ENCODE measurements at regions not wholly inside any gene's neighbourhood (a gene's known extent, or its start where the extent isn't known, plus 50 kb on each side); places are given as distances from the start of the nearest gene placed in this dataset.

- H3K79me2 ChIP-seq (ENCODE audit: insufficient read depth, low read length): no peaks in the 10 kb centered on the region
- TF ChIP-seq CTCF (IDR thresholded peaks at IDR 0.05; ENCODE audit: low read length): no peak
- no peak for TF ChIP-seq EZH2 (IDR thresholded peaks at IDR 0.05; ENCODE audit: borderline replicate concordance, low read length)
- H3K9me3 ChIP-seq (ENCODE audit: low read length): no peaks in the 10 kb centered on the region
- H3K9me2 ChIP-seq (ENCODE audit: low read depth, low read length): no peaks in the 10 kb centered on the region
- H4K20me1 ChIP-seq (ENCODE audit: insufficient read depth, low read length): no peaks in the 10 kb centered on the region
- H3K36me3 ChIP-seq (ENCODE audit: insufficient read depth, low read length): no peaks in the 10 kb centered on the region
- H3F3A ChIP-seq (ENCODE audit: insufficient read depth, low read length): no peaks in the 10 kb centered on the region
- no peaks in the 10 kb centered on the region for H3K27me3 ChIP-seq (ENCODE audit: insufficient read depth, low read length)
- no peak overlapping the region for H2AFZ ChIP-seq (ENCODE audit: low read length)
- H3K4me3 ChIP-seq (ENCODE audit: low read depth, low read length, poor library complexity, severe bottlenecking): no peak overlapping the region
- no peaks in the 10 kb centered on the region for H3K4me1 ChIP-seq (ENCODE audit: insufficient read depth, low read length, severe bottlenecking)
- no peak overlapping the region for H3K27ac ChIP-seq (ENCODE audit: low read depth, low read length, poor library complexity, severe bottlenecking)
- no peak overlapping the region for H3K9ac ChIP-seq (ENCODE audit: low read length)
- H3K4me2 ChIP-seq (ENCODE audit: low read length): no peak overlapping the region
Measured at GRCh38 chr6:149231778-149232177, 85.7 kb upstream of the TAB2 start.

GRCh38 chr6:149233056-149233715 is 84.3 kb upstream of the TAB2 start:
- no peak overlapping the region for H2AFZ ChIP-seq (ENCODE audit: low read length)
- H3K9ac ChIP-seq (ENCODE audit: low read length): no peak overlapping the region
- H3K4me3 ChIP-seq (ENCODE audit: low read depth, low read length, poor library complexity, severe bottlenecking): no peak overlapping the region

GRCh38 chr6:149234051-149234962 is 83.2 kb upstream of the TAB2 start:
- Histone ChIP-seq H2AFZ (ENCODE audit: low read length) (no peak overlapping the region), H3K9ac (ENCODE audit: low read length) (no peak overlapping the region), H3K27me3 (ENCODE audit: insufficient read depth, low read length) (0 out of 2 replicates have a peak, but pooled peaks cover 5% of the 10 kb centered on the region), H3K4me3 (ENCODE audit: low read depth, low read length, poor library complexity, severe bottlenecking) (no peak overlapping the region), H3F3A (ENCODE audit: insufficient read depth, low read length) (no peaks in the 10 kb centered on the region), H3K36me3 (ENCODE audit: insufficient read depth, low read length) (no peaks in the 10 kb centered on the region), H3K4me1 (ENCODE audit: insufficient read depth, low read length, severe bottlenecking) (no peaks in the 10 kb centered on the region), H3K79me2 (ENCODE audit: insufficient read depth, low read length) (no peaks in the 10 kb centered on the region), H3K9me2 (ENCODE audit: low read depth, low read length) (no peaks in the 10 kb centered on the region), H3K9me3 (ENCODE audit: low read length) (no peaks in the 10 kb centered on the region), H3K4me2 (ENCODE audit: low read length) (no peak overlapping the region), H4K20me1 (ENCODE audit: insufficient read depth, low read length) (no peaks in the 10 kb centered on the region), H3K27ac (ENCODE audit: low read depth, low read length, poor library complexity, severe bottlenecking) (no peak overlapping the region)
- TF ChIP-seq EZH2 (IDR thresholded peaks at IDR 0.05; ENCODE audit: borderline replicate concordance, low read length) (no peak), CTCF (IDR thresholded peaks at IDR 0.05; ENCODE audit: low read length) (no peak)

More at GRCh38 chr6:149233056-149233715, 84.3 kb upstream of the TAB2 start:
- H3K9me2 ChIP-seq (ENCODE audit: low read depth, low read length): no peaks in the 10 kb centered on the region
- 0 out of 2 replicates have a peak, but pooled peaks cover under 1% of the 10 kb centered on the region for H3K27me3 ChIP-seq (ENCODE audit: insufficient read depth, low read length)
- no peaks in the 10 kb centered on the region for H3K9me3 ChIP-seq (ENCODE audit: low read length)
- H3K27ac ChIP-seq (ENCODE audit: low read depth, low read length, poor library complexity, severe bottlenecking): no peak overlapping the region
- no peaks in the 10 kb centered on the region for H3F3A ChIP-seq (ENCODE audit: insufficient read depth, low read length)
- H3K4me1 ChIP-seq (ENCODE audit: insufficient read depth, low read length, severe bottlenecking): no peaks in the 10 kb centered on the region
- no peak overlapping the region for H3K4me2 ChIP-seq (ENCODE audit: low read length)
- H4K20me1 ChIP-seq (ENCODE audit: insufficient read depth, low read length): no peaks in the 10 kb centered on the region
- TF ChIP-seq CTCF (IDR thresholded peaks at IDR 0.05; ENCODE audit: low read length) (no peak), EZH2 (IDR thresholded peaks at IDR 0.05; ENCODE audit: borderline replicate concordance, low read length) (no peak)
- H3K79me2 ChIP-seq (ENCODE audit: insufficient read depth, low read length): no peaks in the 10 kb centered on the region
- H3K36me3 ChIP-seq (ENCODE audit: insufficient read depth, low read length): no peaks in the 10 kb centered on the region
